Hepatic stellate cell (primary cell): ENCODE measurements at regions not wholly inside any gene's neighbourhood (a gene's known extent, or its start where the extent isn't known, plus 50 kb on each side); places are given as distances from the start of the nearest gene placed in this dataset.
A peak's percentile ranks its signal among the peaks of the same experiment; 100 is the strongest.

ENCODE experiments used
- DNase-seq: peaks from one replicate; pipeline ENCODE4 v3.0.0; 2011; ENCODE audit warnings: low spot score

GRCh38 chr11:79953629-79954028 lies 512.8 kb upstream of the TENM4 start:
- no peak for DNase-seq

GRCh38 chr11:79950741-79951140 lies 509.9 kb upstream of the TENM4 start:
- DNase-seq: no peak

- no peak for DNase-seq
These were observed 509.3 kb upstream of the TENM4 start for GRCh38 chr11:79950172-79950571.

- no peak for DNase-seq
These were observed 508.7 kb upstream of the TENM4 start for GRCh38 chr11:79949574-79949973.

GRCh38 chr11:79942646-79943045 lies 501.8 kb upstream of the TENM4 start:
- no peak for DNase-seq

- no peak for DNase-seq
These were observed 501.3 kb upstream of the TENM4 start for GRCh38 chr11:79942090-79942489.

- DNase-seq: peak; percentile 5
These were observed 500.3 kb upstream of the TENM4 start for GRCh38 chr11:79940974-79941735.

GRCh38 chr11:79940165-79940564 lies 499.3 kb upstream of the TENM4 start:
- DNase-seq: no peak

- no peak for DNase-seq
These were observed 498.3 kb upstream of the TENM4 start for GRCh38 chr11:79939111-79939510.

- peak; percentile 9 for DNase-seq
These were observed 497.0 kb upstream of the TENM4 start for GRCh38 chr11:79937676-79938334.

GRCh38 chr11:79932612-79933011 lies 491.8 kb upstream of the TENM4 start:
- no peak for DNase-seq

GRCh38 chr11:79931692-79932091 lies 490.9 kb upstream of the TENM4 start:
- no peak for DNase-seq

GRCh38 chr11:79926707-79927106 lies 485.9 kb upstream of the TENM4 start:
- no peak for DNase-seq

GRCh38 chr11:79925570-79925969 lies 484.7 kb upstream of the TENM4 start:
- no peak for DNase-seq

GRCh38 chr11:79922641-79923040 lies 481.8 kb upstream of the TENM4 start:
- DNase-seq: no peak

GRCh38 chr11:79920480-79920879 lies 479.6 kb upstream of the TENM4 start:
- DNase-seq: no peak

GRCh38 chr11:79919350-79919749 lies 478.5 kb upstream of the TENM4 start:
- DNase-seq: no peak

GRCh38 chr11:79918846-79919245 lies 478.0 kb upstream of the TENM4 start:
- DNase-seq: no peak

GRCh38 chr11:79906164-79906563 lies 465.3 kb upstream of the TENM4 start:
- DNase-seq: no peak

- peak; percentile 24 for DNase-seq
These were observed 461.7 kb upstream of the TENM4 start for GRCh38 chr11:79902493-79902892.

GRCh38 chr11:79897896-79898295 lies 457.1 kb upstream of the TENM4 start:
- DNase-seq: no peak

GRCh38 chr11:79896258-79896657 lies 455.4 kb upstream of the TENM4 start:
- DNase-seq: no peak

- no peak for DNase-seq
These were observed 453.3 kb upstream of the TENM4 start for GRCh38 chr11:79894111-79894510.

GRCh38 chr11:79890272-79890671 lies 449.4 kb upstream of the TENM4 start:
- no peak for DNase-seq
